ENCODE measurements at regions not wholly inside any gene's neighbourhood (a gene's known extent, or its start where the extent isn't known, plus 50 kb on each side); places are given as distances from the start of the nearest gene placed in this dataset.

GRCh38 chrX:110450050-110450449 is 91.4 kb downstream of the RTL9 start:
- no peak overlapping the region for H3K4me2 ChIP-seq (ENCODE audit: control insufficient read depth, extremely low read depth, insufficient read depth, low read depth, low read length)
- H3K9me1 ChIP-seq (ENCODE audit: control insufficient read depth, extremely low read depth, insufficient read depth, low read length), result no peaks in the 10 kb centered on the region
- H3K36me3 ChIP-seq (ENCODE audit: control insufficient read depth in 2 of 2, extremely low read depth in 1 of 2, insufficient read depth in 2 of 2, low read length in 2 of 2), result no peaks in the 10 kb centered on the region
- peak; percentile 67 for FAIRE-seq
- H3K9me3 ChIP-seq (ENCODE audit: control insufficient read depth, low read depth, low read length), result no peaks in the 10 kb centered on the region
- H3K4me3 ChIP-seq (ENCODE audit: control insufficient read depth in 2 of 3, extremely low read depth in 1 of 3, insufficient read depth in 2 of 3, low read depth in 1 of 3, low read length in 3 of 3), result no peak overlapping the region
- dilution Hi-C loops (cut with MboI; ENCODE audit: extremely low pct_ligation_motif_present, low sequenced_read_pairs), result no loop called here
- TF ChIP-seq CTCF (optimal IDR thresholded peaks at IDR 0.05 in 1 of 3, IDR thresholded peaks at IDR 0.05 in 1 of 3, conservative IDR thresholded peaks at IDR 0.05 in 1 of 3; ENCODE audit: extremely low read depth in 1 of 3, insufficient read depth in 2 of 3, low read length in 3 of 3) (peak; percentile 80 to 87 (median 80)), EZH2 (IDR thresholded peaks at IDR 0.05; ENCODE audit: low read length) (no peak)
- DNase-seq (ENCODE audit: low read depth, low spot score), result no peak
- no peaks in the 10 kb centered on the region for H4K20me1 ChIP-seq (ENCODE audit: control insufficient read depth, extremely low read depth, insufficient read depth, low read length)
- peaks cover 19% of the 10 kb centered on the region for H3K27me3 ChIP-seq (ENCODE audit: control insufficient read depth, extremely low read depth, insufficient read depth, low read length)
- H3K4me1 ChIP-seq (ENCODE audit: control insufficient read depth, extremely low read depth, insufficient read depth, low read length), result peaks cover 5% of the 10 kb centered on the region
- no peak overlapping the region for H3K9ac ChIP-seq (ENCODE audit: control insufficient read depth, extremely low read depth, insufficient read depth, low read length)
- no peak overlapping the region for H2AFZ ChIP-seq (ENCODE audit: control insufficient read depth, low read length)
- no peaks in the 10 kb centered on the region for H3K79me2 ChIP-seq (ENCODE audit: control insufficient read depth, insufficient read depth, low read length)
- no peak overlapping the region for H3K27ac ChIP-seq (ENCODE audit: control insufficient read depth, insufficient read depth, low read length)

- no peaks in the 10 kb centered on the region for H3K9me1 ChIP-seq (ENCODE audit: control insufficient read depth, extremely low read depth, insufficient read depth, low read length)
- H3K36me3 ChIP-seq (ENCODE audit: control insufficient read depth in 2 of 2, extremely low read depth in 1 of 2, insufficient read depth in 2 of 2, low read length in 2 of 2), result no peaks in the 10 kb centered on the region
- peaks cover 32% of the 10 kb centered on the region for H3K27me3 ChIP-seq (ENCODE audit: control insufficient read depth, extremely low read depth, insufficient read depth, low read length)
- H3K27ac ChIP-seq (ENCODE audit: control insufficient read depth, insufficient read depth, low read length), result no peak overlapping the region
- peak; percentile 32 for TF ChIP-seq EZH2 (IDR thresholded peaks at IDR 0.05; ENCODE audit: low read length)
- TF ChIP-seq CTCF (optimal IDR thresholded peaks at IDR 0.05 in 1 of 3, IDR thresholded peaks at IDR 0.05 in 1 of 3, conservative IDR thresholded peaks at IDR 0.05 in 1 of 3; ENCODE audit: extremely low read depth in 1 of 3, insufficient read depth in 2 of 3, low read length in 3 of 3), result no peak
- no peaks in the 10 kb centered on the region for H3K9me3 ChIP-seq (ENCODE audit: control insufficient read depth, low read depth, low read length)
- dilution Hi-C loops (cut with MboI; ENCODE audit: extremely low pct_ligation_motif_present, low sequenced_read_pairs), result no loop called here
- H4K20me1 ChIP-seq (ENCODE audit: control insufficient read depth, extremely low read depth, insufficient read depth, low read length), result no peaks in the 10 kb centered on the region
- no peak overlapping the region for H3K4me3 ChIP-seq (ENCODE audit: control insufficient read depth in 2 of 3, extremely low read depth in 1 of 3, insufficient read depth in 2 of 3, low read depth in 1 of 3, low read length in 3 of 3)
- no peak overlapping the region for H3K4me2 ChIP-seq (ENCODE audit: control insufficient read depth, extremely low read depth, insufficient read depth, low read depth, low read length)
- H3K9ac ChIP-seq (ENCODE audit: control insufficient read depth, extremely low read depth, insufficient read depth, low read length), result no peak overlapping the region
- no peak for FAIRE-seq
- H2AFZ ChIP-seq (ENCODE audit: control insufficient read depth, low read length), result no peak overlapping the region
- no peaks in the 10 kb centered on the region for H3K4me1 ChIP-seq (ENCODE audit: control insufficient read depth, extremely low read depth, insufficient read depth, low read length)
- H3K79me2 ChIP-seq (ENCODE audit: control insufficient read depth, insufficient read depth, low read length), result no peaks in the 10 kb centered on the region
- DNase-seq (ENCODE audit: low read depth, low spot score), result no peak
Measured at GRCh38 chrX:110454336-110454735, 95.7 kb downstream of the RTL9 start.

Measured in keratinocyte (primary cell).